ENCODE measurements at regions not wholly inside any gene's neighbourhood (a gene's known extent, or its start where the extent isn't known, plus 50 kb on each side); places are given as distances from the start of the nearest gene placed in this dataset.

DNA sequence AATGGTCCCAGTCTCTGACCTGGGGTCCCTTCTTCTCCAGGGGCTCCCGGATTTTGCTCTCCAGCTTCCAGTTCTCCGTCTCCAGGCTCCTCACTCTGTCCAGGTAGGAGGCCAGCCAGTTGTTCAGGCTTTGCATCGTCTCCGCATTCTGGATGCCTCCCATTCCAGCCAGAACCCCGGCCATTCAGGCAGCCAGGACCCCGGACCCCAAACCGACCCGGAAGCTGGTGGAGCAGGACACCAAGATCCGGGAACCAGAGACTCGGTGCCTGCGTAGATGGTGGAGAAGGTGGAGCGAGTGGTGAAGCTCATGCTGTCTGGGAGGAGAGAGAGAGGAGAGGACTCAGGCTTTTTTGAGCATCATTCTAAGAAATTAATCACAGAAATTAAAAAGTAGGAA, 572.4 kb upstream of the NCAM2 start (continued):
- TF ChIP-seq, protein P1, sequence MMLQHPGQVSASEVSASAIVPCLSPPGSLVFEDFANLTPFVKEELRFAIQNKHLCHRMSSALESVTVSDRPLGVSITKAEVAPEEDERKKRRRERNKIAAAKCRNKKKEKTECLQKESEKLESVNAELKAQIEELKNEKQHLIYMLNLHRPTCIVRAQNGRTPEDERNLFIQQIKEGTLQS (IDR thresholded peaks at IDR 0.05), result no peak
- TF ChIP-seq, protein P1 (CRISPR knock-in tag; conservative IDR thresholded peaks at IDR 0.05), result no peak
- TF ChIP-seq, protein P2, sequence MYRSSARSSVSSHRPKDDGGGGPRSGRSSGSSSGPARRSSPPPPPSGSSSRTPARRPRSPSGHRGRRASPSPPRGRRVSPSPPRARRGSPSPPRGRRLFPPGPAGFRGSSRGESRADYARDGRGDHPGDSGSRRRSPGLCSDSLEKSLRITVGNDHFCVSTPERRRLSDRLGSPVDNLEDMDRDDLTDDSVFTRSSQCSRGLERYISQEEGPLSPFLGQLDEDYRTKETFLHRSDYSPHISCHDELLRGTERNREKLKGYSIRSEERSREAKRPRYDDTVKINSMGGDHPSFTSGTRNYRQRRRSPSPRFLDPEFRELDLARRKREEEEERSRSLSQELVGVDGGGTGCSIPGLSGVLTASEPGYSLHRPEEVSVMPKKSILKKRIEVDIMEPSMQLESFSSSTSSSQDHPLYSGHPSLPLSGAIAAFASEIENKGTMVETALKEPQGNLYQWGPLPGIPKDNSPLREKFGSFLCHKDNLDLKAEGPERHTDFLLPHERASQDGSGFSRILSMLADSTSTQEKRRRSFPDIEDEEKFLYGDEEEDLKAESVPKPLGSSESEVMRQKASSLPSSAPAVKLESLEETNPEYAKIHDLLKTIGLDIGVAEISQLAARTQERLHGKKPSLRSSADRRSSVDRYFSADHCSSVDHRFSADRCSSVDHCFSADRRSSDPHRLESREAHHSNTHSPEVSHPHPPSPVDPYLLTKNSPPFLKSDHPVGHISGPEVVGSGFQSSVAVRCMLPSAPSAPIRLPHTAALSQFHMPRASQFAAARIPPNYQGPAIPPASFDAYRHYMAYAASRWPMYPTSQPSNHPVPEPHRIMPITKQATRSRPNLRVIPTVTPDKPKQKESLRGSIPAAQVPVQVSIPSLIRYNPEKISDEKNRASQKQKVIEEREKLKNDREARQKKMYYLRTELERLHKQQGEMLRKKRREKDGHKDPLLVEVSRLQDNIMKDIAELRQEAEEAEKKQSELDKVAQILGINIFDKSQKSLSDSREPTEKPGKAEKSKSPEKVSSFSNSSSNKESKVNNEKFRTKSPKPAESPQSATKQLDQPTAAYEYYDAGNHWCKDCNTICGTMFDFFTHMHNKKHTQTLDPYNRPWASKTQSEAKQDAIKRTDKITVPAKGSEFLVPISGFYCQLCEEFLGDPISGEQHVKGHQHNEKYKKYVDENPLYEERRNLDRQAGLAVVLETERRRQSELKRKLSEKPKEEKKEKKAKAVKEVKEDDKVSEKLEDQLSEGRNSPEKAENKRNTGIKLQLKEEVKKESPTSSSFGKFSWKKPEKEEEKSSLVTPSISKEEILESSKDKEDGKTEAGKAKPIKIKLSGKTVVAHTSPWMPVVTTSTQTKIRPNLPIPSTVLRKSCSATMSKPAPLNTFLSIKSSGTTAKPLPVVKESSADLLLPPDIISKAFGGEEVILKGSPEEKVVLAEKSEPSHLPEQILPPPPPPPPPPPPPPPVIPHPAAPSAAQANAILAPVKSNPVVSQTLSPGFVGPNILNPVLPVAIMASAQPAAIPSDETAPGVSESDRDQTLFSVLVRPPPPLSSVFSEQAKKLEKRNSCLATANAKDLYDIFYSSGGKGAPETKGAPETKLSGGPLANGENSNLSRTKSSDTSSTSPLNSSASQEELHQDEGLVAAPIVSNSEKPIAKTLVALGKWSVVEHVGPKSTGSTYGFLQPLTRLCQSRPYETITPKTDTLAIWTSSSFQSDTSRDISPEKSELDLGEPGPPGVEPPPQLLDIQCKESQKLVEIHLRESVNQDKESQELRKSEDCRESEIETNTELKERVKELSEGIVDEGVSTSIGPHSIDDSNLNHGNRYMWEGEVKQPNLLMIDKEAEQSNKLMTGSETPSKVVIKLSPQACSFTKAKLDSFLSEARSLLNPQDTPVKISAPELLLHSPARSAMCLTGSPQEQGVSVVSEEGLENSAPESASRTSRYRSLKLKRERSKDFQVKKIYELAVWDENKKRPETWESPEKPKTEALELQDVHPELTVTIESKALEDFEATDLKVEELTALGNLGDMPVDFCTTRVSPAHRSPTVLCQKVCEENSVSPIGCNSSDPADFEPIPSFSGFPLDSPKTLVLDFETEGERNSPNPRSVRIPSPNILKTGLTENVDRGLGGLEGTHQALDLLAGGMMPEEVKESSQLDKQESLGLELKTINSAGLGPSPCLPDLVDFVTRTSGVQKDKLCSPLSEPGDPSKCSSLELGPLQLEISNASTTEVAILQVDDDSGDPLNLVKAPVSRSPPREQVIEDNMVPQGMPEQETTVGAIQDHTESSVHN (IDR thresholded peaks at IDR 0.05; ENCODE audit: borderline replicate concordance in 1 of 2, low read depth in 1 of 2), result no peak
- TF ChIP-seq ZEB2 (IDR thresholded peaks at IDR 0.05), result no peak

All from K562 (cell line).